Ureter (tissue), 1 donor: ENCODE measurements at regions not wholly inside any gene's neighbourhood (a gene's known extent, or its start where the extent isn't known, plus 50 kb on each side); places are given as distances from the start of the nearest gene placed in this dataset.
"Not testable (repeated sequence)": the region's sequence is repeated elsewhere in the genome, so short reads cannot be mapped to it uniquely, and the experiment has no call there.

Source experiments
- DNase-seq: peaks from one replicate; pipeline ENCODE4 v3.0.0-alpha.2; 2020; ENCODE audit warnings: low spot score
- donor health status: DM: yes; HTN: yes; CAD: no.

DNA sequence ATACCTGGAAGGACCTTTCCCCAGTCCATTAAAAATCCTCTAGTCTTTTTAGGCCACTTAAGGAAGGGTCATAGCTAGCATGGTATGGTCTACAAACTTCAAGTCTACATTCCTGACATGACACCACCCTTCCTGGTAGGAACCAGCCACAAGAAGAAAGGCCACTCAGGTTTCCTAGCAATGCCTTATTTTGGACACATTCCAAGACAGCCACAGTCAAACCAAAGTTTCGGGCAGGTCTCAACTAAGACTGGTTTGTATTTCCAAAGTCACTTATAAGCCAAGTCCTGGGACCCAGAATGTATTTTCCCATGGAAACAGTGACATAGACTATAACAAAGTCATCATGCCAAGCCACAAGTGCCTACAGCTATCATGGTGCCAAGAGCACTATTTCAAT, 50.6 kb upstream of the SLC44A3 start:
- no peak for DNase-seq

DNA sequence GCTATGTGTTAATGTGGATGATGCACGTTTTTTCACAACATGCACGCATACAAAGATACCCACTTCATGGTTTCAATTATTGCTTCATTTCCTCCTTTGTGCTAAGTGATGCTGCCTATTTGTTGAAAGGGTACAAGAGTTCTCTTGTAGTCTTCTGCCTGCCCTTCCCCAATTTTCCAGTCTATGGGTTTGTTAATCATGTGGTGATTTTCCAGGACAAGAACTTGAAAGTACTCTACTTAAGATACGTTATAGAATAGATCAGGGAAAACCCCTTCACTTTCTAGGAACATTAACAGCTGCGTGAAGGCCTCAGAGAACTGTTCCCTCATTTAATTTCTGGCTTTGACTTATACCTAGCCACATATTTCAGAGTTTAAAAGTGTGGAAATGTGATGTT, 52.1 kb upstream of the SLC44A3 start:
- DNase-seq: no peak

DNA sequence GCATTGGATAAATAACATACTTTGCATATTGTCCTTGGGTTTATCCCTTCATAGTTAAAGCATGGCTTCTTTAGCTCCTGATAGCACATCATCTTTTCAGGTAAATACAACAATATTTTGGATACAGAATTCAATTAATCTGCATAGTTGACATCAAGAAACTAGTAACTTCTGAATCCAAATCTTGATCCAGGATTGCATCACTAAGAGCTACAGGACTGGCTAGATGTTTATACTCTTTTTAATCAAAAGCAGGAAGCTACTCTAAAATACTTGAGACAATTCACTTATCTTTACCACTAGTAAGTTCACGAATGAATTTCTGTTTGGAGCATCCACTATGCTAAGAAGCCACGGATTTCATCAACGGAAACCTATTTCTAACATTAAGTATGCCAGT, 54.2 kb upstream of the SLC44A3 start:
- no peak for DNase-seq

DNA sequence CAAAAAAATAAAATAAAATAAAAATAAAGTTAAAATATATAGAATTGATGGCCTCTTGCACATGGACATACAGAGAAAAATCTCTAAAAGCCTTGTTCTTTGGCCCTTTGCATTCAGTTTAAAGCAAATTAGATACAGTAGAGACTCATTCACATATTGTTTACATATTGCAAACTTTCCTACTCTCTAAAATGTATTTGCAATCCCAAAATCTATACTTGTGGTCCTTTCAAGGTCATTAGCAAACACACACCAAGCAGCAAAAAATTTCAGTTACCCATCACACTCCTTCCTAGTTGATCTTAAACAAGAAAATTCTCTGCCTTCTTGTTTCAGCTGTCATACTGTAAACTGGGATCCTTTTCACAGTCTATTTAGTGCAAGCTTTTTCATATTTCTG, 61.0 kb upstream of the SLC44A3 start:
- DNase-seq: no peak

DNA sequence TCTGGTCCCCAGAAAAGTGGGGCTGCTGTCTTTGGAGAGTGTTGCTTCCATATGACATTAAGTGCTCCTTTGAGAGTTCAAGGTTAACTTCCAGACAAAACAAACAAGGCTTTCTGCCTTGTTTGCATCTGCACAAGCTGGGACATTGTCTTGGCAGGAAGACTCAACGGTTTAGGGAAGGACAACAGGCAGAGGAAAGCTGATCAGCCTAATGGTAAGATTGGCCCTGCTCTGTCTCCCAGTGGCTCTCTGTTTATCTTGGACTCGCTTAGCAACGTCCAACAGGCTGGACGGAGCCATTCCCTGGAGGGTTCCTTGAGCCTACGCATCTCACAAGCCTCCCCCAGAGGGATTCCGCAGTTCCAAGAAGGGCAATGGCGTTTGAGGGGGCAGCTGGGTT, 62.2 kb upstream of the SLC44A3 start:
- DNase-seq: no peak

DNA sequence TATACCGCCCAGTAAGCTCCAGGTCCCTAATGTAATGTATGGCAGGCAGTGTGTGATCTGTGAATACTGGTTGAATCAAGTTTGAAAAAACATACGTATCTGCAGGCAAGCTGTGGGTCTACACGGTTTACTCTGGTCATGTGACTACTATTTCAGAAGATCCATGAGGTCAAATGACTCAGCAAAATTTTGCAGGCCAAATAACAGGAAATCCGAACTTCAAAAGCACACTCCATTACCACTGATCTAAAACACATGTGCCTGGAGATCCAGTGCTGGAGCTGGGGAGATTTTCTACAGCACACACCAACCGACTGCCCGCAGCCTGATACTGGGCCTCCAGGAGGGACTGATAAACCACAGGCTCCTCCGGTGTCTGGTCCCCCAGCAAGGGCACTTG, 64.5 kb upstream of the SLC44A3 start:
- DNase-seq: no peak

DNA sequence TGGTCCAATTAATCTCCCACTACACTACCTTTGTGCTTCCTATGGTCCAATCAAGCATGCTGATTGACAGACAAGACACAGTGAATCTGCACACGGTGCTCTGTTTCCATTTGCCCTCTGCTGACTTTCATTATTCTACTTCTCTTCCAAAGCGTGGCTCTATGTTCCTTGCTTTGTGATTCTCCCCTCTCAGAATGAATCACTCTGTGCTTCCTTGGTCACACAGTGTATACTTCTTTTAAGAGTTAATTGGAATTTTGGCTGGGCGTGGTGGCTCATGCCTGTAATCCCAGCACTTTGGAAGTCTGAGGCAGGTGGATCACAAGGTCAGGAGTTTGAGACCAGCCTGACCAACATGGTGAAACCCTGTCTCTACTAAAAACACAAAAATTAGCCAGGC, 65.1 kb upstream of the SLC44A3 start:
- not testable (repeated sequence) for DNase-seq

DNA sequence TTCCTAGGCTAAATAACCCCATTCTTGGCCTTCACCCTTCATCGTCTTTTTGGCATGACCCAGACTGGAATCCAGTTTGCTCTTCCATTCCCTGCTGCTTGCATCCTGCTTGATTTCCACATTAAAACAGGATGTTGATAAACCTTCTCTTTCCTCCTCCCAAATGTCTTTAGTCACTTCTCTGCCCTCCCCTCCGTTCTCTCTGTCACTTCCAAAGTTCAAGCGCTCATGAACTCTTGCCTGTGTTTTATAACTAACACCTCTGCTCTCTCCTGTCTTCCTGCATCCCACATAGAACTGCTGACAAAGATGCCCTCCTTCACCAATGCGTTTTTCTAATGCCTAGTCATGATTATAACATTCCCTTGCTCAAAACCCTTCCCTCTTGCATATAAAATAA, 65.6 kb upstream of the SLC44A3 start:
- no peak for DNase-seq

DNA sequence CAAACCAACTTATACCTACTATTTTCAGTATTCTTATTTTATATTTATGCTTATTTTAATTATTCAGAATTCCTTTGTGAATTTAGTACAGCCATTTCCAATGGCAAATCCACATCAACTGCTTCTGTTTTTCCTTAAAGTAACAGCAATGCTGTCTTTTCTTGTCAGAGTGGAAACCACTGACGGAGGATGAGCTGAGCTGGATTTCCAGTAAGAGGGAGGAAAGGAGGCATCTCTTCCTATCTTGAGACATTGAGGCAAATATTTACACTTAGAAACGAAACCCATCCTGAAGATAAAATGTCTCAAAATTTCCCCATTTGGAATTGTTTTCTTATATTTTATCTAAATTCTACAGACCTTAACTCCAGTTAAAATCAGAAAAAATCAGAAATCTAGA, 66.1 kb upstream of the SLC44A3 start:
- DNase-seq: no peak

DNA sequence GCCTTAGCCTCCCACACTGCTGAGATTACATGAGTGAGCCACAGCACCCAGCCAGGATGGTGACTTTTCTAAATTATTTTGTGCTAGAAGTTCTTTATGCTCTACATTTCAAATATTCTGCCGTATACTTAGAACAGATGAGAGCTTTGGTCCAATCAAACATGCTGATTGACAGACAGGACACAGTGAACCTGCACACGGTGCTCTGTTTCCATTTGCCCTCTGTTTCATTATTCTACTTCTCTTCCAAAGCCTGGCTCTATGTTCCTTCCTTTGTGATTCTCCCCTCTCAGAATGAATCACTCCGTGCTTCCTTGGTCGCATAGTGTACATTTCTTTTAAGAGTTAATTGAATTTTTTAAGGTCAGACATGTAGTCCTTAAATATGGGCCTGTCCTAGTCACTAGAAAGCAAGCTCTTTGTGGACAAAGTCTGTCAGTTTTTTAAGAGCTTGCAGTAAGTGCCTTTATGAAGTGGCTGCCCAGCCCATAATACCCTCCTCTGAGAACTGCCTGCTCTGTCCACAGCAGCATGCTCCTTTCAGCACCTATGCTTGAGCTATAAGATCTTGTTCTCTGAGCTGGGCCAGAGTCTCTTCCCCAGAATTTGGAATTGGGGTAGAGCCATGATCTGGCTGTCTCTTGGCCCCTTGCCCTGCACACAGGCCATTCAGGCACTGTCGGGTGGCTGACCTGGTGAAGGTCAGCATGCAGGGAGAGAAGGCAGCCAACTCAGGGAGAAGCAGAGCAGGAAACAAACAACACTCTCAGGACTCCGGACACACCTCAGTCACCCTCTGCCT, 66.8 kb upstream of the SLC44A3 start:
- no peak for DNase-seq

DNA sequence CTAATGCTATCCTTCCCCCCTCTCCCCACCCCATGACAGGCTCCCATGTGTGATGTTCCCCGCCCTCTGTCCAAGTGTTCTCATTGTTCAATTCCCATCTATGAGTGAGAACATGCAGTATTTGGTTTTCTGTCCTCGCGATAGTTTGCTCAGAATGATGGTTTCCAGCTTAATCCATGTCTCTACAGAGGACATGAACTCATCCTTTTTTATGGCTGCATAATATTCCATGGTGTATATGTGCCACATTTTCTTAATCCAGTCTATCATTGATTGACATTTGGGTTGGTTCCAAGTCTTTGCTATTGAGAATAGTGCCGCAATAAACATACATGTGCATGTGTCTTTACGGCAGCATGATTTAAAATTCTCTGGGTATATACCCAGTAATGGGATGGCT, 68.7 kb upstream of the SLC44A3 start:
- DNase-seq: not testable (repeated sequence)

DNA sequence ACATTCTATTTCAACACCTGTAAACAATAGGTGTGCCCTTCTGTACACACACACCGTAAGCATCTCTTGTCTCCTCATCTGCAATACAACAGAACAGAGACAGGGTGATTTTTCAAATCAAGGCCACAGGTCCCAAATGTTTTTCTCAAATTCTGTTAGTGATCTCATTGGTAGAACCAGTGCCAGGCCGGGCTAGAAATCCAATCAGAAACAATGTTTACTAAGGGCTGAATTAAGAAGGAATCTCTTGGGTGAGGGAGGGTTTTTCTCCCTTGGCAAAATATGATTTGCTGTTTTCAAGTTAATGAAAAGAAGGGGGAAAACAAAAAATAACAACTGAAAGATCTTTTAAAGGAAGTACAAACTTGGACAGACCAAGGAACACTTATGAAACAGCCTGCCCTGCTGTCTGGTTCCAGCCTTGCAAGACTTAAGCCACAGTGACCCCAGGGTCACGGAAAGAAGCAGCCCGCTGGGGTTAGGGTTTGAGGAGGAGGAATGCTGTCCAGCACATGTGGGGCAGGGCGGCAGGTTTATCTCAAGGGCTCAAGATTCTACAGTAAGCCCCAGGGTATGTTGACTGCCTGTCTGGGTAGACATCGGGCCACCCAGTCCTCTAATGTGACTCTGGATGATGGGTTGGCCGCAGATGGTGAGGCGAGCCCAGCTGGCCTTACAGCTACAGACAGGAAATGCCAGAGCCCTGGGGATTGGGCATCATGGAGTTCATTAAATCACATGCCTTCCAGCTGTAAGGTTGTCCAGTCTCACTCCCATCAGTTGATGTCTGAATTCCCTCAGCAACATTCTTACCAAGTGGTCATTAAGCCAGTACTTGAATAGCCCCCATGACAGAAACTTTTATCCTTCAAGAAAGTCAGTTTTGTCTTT, 73.3 kb upstream of the SLC44A3 start:
- DNase-seq: no peak

DNA sequence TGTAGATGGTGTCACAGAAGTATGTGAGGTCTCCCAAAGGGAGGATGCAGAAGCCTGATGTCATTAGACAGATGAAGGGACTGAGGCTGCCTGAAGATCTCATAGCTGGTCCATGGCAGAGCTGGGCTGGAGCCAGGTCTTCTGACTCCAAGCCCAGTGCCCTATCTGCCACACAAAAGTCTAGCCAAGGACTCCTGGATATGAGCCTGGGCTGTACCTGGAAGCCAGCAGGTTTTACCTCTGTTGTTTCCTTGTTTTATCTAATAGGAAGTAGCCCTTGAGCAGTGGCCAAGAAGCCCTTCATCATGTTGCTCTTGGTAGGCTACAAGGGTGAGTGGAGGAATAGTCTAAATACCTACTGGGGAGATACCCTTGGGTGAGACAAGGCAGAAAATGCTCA, 74.4 kb upstream of the SLC44A3 start:
- no peak for DNase-seq

DNA sequence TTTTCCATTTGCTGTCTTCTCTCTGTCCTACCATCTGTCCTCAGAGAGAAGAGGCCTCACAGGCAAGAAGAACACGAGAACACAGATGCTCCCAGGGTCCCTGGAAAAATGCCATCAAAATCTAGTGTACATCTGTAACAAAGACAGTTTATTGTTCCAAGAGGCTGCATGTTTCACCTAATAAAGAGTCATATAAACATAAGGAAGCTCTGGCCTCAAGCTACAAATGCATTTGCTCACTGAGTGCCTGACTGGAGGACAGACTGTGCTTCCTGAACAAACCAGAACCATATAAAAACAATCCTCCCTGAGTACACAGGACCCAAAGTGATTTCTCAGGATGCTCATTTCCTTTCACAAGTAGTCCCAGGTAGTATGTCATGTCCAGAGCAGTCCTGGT, 76.3 kb upstream of the SLC44A3 start:
- DNase-seq: no peak

DNA sequence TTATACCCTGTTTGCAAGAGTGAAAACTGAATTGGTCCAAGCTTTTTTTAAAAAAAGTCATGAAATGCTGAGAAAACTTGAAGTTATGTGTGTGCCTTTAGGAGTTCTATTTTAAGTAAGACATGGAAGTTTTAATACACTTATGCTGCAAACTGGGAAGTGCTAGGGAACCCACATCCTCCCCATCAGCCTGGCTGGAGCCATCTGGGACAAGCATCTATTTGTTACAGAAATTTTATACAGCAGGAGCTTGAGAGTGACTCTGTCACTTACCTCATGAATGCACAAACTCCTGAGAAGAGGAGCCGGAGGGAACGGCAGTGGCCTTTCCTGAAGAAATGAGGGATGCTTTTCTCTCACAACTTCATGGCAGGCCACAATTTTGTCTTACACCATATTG, 78.2 kb upstream of the SLC44A3 start:
- DNase-seq: no peak

DNA sequence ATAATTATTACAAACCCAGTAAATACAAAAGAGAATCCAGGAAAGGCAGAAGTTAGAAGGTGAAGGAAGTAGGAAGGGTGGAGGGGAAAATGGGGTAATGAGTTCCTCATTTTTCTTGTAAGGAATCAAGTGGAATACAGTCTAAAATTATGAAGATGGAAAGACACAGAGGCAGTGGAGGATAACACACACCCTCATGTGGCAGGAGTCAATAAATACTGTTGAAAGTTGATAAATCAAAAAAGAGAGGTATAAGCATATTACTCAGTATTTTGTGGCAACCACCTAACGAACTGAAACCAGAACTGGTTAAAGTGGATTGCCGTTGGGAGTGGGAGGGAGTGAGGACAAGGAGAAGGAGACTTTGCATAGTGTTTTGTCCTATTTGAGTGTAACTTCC, 78.6 kb upstream of the SLC44A3 start:
- DNase-seq: no peak

DNA sequence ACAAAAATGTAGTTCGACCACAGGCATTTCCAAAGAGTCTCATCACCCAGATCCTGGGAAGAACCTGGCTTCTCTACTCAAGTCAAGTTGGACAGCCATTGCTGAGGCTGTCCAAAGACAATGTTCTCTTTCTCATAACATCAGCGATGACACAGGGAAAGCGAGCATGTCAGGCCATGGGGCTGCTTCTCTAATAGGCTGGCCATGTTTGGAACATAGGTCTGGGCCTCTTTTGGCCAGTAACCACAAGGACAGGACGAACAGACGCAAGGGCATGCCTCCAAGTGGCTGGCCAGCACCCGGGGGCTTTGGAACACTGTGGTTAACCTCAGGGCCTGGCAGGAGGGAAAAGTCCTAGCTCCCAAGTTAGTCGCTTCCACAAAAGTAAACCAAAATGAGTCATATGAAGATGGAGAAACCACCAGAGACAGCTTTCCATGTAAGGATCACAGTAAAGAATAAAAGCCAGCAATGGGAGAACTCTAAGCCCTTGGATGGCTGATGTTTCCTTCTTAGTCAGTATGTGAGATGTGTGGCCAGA, 80.6 kb upstream of the SLC44A3 start:
- no peak for DNase-seq

DNA sequence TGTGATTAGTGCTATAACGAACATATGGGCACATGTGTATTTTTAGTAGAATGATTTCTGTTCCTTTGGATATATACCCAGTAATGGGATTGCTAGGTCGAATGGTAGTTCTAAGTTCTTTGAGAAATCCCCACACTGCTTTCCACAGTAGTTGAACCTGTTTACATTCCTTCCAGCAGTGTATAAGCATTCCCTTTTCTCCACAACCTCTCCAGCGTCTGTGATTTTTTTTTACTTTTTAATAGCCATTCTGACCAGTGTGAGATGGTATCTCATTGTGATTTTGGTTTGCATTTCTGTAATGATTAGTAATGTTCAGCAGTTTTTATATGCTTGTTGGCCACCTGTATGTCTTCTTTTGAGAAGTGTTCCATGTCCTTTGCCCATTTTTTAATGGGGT, 81.8 kb upstream of the SLC44A3 start:
- DNase-seq: no peak

DNA sequence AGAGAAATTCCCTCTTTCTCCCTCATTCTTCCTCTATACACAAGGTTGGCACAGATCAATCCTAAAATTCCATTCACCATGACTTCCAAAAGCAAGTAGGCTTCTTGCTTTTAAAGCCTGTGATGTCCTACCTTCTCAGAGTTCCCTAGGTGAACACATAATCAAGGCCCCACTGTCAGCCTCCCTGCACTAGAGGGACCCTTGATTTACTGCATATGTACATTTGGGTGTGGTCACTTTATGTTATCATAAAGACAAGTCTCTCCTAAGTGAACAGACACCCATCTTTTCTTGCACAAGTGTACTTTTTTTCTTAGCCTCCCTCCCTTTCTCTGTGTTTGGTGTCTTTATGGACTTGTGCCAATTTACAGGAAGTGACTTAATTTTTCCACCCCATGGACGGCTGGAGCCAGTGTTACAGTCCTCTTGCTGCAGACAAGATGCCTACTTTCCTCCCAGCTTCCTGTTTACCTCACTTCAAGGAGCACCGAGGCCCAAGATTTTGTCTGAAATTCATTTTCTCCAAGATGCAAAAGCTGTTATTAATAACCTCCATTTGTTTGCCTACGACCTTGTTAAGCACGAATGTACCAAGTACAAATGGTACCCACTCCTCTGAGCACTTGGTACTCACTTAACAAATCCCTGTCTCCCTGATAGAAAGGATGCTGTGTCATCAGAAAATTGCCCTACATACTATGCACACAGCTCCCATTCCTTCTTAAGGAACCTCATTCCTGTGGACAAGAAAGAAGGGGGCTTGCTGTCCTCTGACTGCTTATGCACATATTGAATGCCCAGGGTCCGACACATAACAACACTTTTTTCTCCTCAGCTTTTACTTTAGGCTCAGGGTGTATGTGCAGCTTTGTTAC, 82.8 kb upstream of the SLC44A3 start:
- DNase-seq: no peak

DNA sequence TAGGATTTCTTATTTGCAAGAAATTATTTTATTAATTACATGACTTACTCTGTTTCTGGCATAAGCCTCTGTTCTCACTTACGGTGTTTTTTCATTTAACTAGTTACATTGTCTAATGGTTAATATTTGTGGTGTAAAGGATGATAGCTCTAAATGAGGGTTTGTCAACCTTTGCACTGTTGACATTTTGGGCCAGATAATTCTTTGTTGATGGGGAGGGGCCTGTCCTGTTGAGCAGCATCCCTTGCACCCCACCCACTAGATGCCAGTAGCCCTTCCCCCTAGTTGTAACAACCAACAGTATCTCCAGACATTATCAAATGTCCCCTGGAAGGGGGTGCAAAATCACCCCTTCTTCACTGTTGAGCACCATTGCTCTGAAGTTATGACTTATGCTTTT, 83.6 kb upstream of the SLC44A3 start:
- no peak for DNase-seq

DNA sequence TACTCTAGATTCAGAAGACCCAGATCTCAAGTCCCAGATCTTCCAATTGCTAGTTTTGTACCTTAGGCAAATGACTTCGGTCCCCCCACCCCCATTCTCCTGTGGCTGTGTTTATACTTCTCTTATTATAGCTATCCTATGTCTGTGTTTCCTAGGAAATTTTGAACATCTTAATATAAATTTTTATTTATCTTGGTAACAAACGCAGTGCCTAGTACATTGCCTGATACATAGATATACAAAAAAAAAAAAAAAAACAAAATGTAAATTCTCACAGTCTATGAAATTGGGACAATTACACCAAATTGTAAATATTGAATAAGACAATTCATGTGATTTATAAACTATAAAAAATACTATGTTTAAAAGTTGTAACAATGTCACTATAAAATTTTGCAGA, 84.1 kb upstream of the SLC44A3 start:
- no peak for DNase-seq
